Stomach (tissue), 8 donors: ENCODE measurements at regions not wholly inside any gene's neighbourhood (a gene's known extent, or its start where the extent isn't known, plus 50 kb on each side); places are given as distances from the start of the nearest gene placed in this dataset.

Source experiments
- DNase-seq, 2 donors: peaks; one replicate each; pipeline versions ENCODE4 v3.0.0 to v3.0.0-alpha.2; 2013 to 2019
- H3K27ac ChIP-seq, 5 donors: fragments of 200-600 bp in 4 of 5; sonication (generic) in 4 of 5; one replicate each; pipeline ENCODE4 v1.5.1; 2013 to 2019; ENCODE audit warnings: mild to moderate bottlenecking in 1 of 5, moderate library complexity in 1 of 5
- H3K27me3 ChIP-seq, 3 donors: fragments of 200-600 bp; sonication (generic); one replicate each; pipeline ENCODE4 v1.5.1; 2017 to 2019; ENCODE audit warnings: mixed run types in 1 of 3
- H3K36me3 ChIP-seq, 4 donors: fragments of 200-600 bp; sonication (generic); 1 replicate in 3 of 4; 2 replicates in 1 of 4; pipeline ENCODE4 v1.5.1; 2016 to 2019
- H3K4me1 ChIP-seq, 4 donors: fragments of 200-600 bp; sonication (generic); one replicate each; pipeline ENCODE4 v1.5.1; 2016 to 2019
- H3K4me3 ChIP-seq, 4 donors: fragments of 200-600 bp; sonication (generic) in 3 of 4; one replicate each; pipeline ENCODE4 v1.5.1; 2016 to 2019; ENCODE audit warnings: mild to moderate bottlenecking in 1 of 4
- H3K9me3 ChIP-seq, 4 donors: fragments of 200-600 bp; sonication (generic); one replicate each; pipeline ENCODE4 v1.5.1; 2016 to 2019
- CTCF ChIP-seq, 7 experiments: fragments of 450-650 bp in 4 of 7; fragments of 200-600 bp in 3 of 7; sonication (generic) in 3 of 7; IDR thresholded peaks; one replicate each; pipeline ENCODE4 v1.5.1; 2016 to 2019; ENCODE audit warnings: antibody characterized with exemption in 7 of 7, control low read depth in 2 of 7, mild to moderate bottlenecking in 1 of 7
- EP300 ChIP-seq: sonication (generic); formaldehyde crosslinking; IDR thresholded peaks from one replicate; pipeline ENCODE4 v1.6.1; 2017; ENCODE audit warnings: antibody characterized with exemption
- POLR2A ChIP-seq, 4 donors: fragments of 450-650 bp; IDR thresholded peaks; one replicate each; pipeline ENCODE4 v1.6.1; 2016; ENCODE audit warnings: antibody characterized with exemption in 4 of 4, control low read depth in 2 of 4, mild to moderate bottlenecking in 1 of 4, moderate library complexity in 1 of 4
- POLR2AphosphoS5 ChIP-seq, 3 donors: sonication (generic); formaldehyde crosslinking; IDR thresholded peaks; one replicate each; pipeline ENCODE4 v1.6.1; 2016; ENCODE audit warnings: antibody characterized with exemption in 3 of 3
- WGBS, 5 donors: extraction: QIAGEN DNeasy Blood & Tissue Kit in 3 of 5; methylation state at CpG; one replicate each; pipeline versions ENCODE4 v1.1.5 to v1.1.7; 2013 to 2018; 5-methylcytosine and 5-hydroxymethylcytosine counted together
- intact Hi-C: fragments of 100-400 bp; cut with DNase I; formaldehyde crosslinking; loops from one replicate; pipeline ENCODE4 v1.15.1; 2023; ENCODE audit warnings: low total_unique reads
- donor health status: healthy with polysubstance abuse.
- donor health status: Bipolar disorder and iron deficiency.
- donor health status: healthy.

- Histone ChIP-seq H3K27me3 (peaks cover 0 to 7% (median 0%) of the 10 kb centered on the region in 3 donors), H3K9me3 (no peaks in the 10 kb centered on the region), H3K36me3 (no peaks in the 10 kb centered on the region), H3K27ac (no peak overlapping the region), H3K4me3 (no peak overlapping the region), H3K4me1 (no peaks in the 10 kb centered on the region)
- intact Hi-C loops = no loop called here
- 92 to 98% (median 94%) methylated on average over 7 of the region's 7 CpGs for WGBS, 5 donors
- TF ChIP-seq EP300 = no peak
- no peak for TF ChIP-seq POLR2AphosphoS5 (IDR thresholded peaks at IDR 0.05)
- TF ChIP-seq POLR2A (IDR thresholded peaks at IDR 0.05) = no peak
- no peak for TF ChIP-seq CTCF (IDR thresholded peaks at IDR 0.05)
- no peak for DNase-seq
These were observed 82.7 kb downstream of the THAP12 start for GRCh38 chr11:76298255-76298654.

GRCh38 chr11:76296731-76297542 lies 84.0 kb downstream of the THAP12 start:
- peaks cover 0 to 6% (median 0%) of the 10 kb centered on the region in 3 donors for H3K27me3 ChIP-seq

GRCh38 chr11:76293189-76293631 lies 86.9 kb upstream of the WNT11 start:
- no peak for TF ChIP-seq EP300
- H3K4me1 ChIP-seq = no peaks in the 10 kb centered on the region
- intact Hi-C loops = no loop called here
- no peaks in the 10 kb centered on the region for H3K9me3 ChIP-seq
- no peaks in the 10 kb centered on the region for H3K27me3 ChIP-seq
- 60 to 82% (median 78%) methylated on average over 11 of the region's 11 CpGs for WGBS, 5 donors
- no peaks in the 10 kb centered on the region for H3K36me3 ChIP-seq
- H3K27ac ChIP-seq = no peak overlapping the region
- no peak overlapping the region for H3K4me3 ChIP-seq
- DNase-seq = no peak

More at GRCh38 chr11:76296731-76297542, 84.0 kb downstream of the THAP12 start:
- no peak for DNase-seq
- H3K4me1 ChIP-seq = no peaks in the 10 kb centered on the region
- no peak overlapping the region for H3K4me3 ChIP-seq
- TF ChIP-seq POLR2AphosphoS5 (IDR thresholded peaks at IDR 0.05) (no peak), EP300 (no peak), CTCF (IDR thresholded peaks at IDR 0.05) (no peak), POLR2A (IDR thresholded peaks at IDR 0.05) (no peak)
- H3K27ac ChIP-seq = no peak overlapping the region
- H3K9me3 ChIP-seq = no peaks in the 10 kb centered on the region
- WGBS, 5 donors = 83 to 85% (median 84%) methylated on average over 6 to 12 of the region's 12 CpGs
- no peaks in the 10 kb centered on the region for H3K36me3 ChIP-seq
- intact Hi-C loops = no loop called here

GRCh38 chr11:76292583-76293188 lies 86.4 kb upstream of the WNT11 start:
- WGBS, 5 donors = 69 to 81% (median 76%) methylated on average over 6 of the region's 6 CpGs
- Histone ChIP-seq H3K4me1 (no peaks in the 10 kb centered on the region), H3K9me3 (no peaks in the 10 kb centered on the region), H3K27ac (no peak overlapping the region), H3K4me3 (no peak overlapping the region), H3K36me3 (no peaks in the 10 kb centered on the region), H3K27me3 (no peaks in the 10 kb centered on the region)
- TF ChIP-seq POLR2A (IDR thresholded peaks at IDR 0.05) (no peak), POLR2AphosphoS5 (IDR thresholded peaks at IDR 0.05) (no peak), EP300 (no peak), CTCF (IDR thresholded peaks at IDR 0.05) (no peak)
- no peak for DNase-seq
- intact Hi-C loops = no loop called here
